A549 (cell line): ENCODE measurements at regions not wholly inside any gene's neighbourhood (a gene's known extent, or its start where the extent isn't known, plus 50 kb on each side); places are given as distances from the start of the nearest gene placed in this dataset.

Experiments used
- CBX2 ChIP-seq: fragments of 200-600 bp; sonication (generic); IDR thresholded peaks from 2 replicates; pipeline ENCODE4 v1.6.1; 2016; ENCODE audit warnings: low read depth, mild to moderate bottlenecking, borderline replicate concordance
- EHMT2 ChIP-seq: fragments of 200-600 bp; sonication (generic); IDR thresholded peaks from 2 replicates; pipeline ENCODE4 v1.6.1; 2016; ENCODE audit warnings: antibody characterized with exemption, low read depth, mild to moderate bottlenecking, moderate library complexity
- ESRRA ChIP-seq: fragments of 150-350 bp; IDR thresholded peaks from 2 replicates; pipeline ENCODE4 v1.6.1; 2014; ENCODE audit warnings: mild to moderate bottlenecking, low read length, borderline replicate concordance
- HOXA7 ChIP-seq: fragments of 250-450 bp; sonication (Bioruptor Pico); IDR thresholded peaks from 2 replicates; pipeline ENCODE4 v1.5.0; 2020; ENCODE audit warnings: mild to moderate bottlenecking, moderate library complexity
- KDM1A ChIP-seq: fragments of 200-600 bp; sonication (generic); IDR thresholded peaks from 2 replicates; pipeline ENCODE4 v1.6.1; 2016; ENCODE audit warnings: low read depth, mild to moderate bottlenecking
- MYC ChIP-seq: IDR thresholded peaks from 2 replicates; pipeline ENCODE4 v1.6.1; 2012; ENCODE audit warnings: mild to moderate bottlenecking, inconsistent platforms, low read length, improper control_type of control experiment, borderline replicate concordance
- POLR2A ChIP-seq: IDR thresholded peaks from 2 replicates; pipeline ENCODE4 v1.6.1; 2012; ENCODE audit warnings: mild to moderate bottlenecking, low read length
- RAD21 ChIP-seq, 2 experiments: fragments of >200 bp in 1 of 2; sonication (Bioruptor Twin) in 1 of 2; formaldehyde crosslinking in 1 of 2; IDR thresholded peaks in 1 of 2; conservative IDR thresholded peaks in 1 of 2; 2 replicates in 1 of 2; 3 replicates in 1 of 2; pipeline ENCODE4 v1.6.1; 2012 to 2018; ENCODE audit warnings: inconsistent platforms in 1 of 2
- SMC3 ChIP-seq: fragments of >200 bp; sonication (Bioruptor Twin); formaldehyde crosslinking; IDR thresholded peaks from 3 replicates; pipeline ENCODE4 v1.6.1; 2018; ENCODE audit warnings: inconsistent platforms
- TF ChIP-seq, protein P1 (sequence below): fragments of >200 bp; sonication (Bioruptor Twin); formaldehyde crosslinking; IDR thresholded peaks from 3 replicates; pipeline ENCODE4 v1.5.1; 2016

DNA sequence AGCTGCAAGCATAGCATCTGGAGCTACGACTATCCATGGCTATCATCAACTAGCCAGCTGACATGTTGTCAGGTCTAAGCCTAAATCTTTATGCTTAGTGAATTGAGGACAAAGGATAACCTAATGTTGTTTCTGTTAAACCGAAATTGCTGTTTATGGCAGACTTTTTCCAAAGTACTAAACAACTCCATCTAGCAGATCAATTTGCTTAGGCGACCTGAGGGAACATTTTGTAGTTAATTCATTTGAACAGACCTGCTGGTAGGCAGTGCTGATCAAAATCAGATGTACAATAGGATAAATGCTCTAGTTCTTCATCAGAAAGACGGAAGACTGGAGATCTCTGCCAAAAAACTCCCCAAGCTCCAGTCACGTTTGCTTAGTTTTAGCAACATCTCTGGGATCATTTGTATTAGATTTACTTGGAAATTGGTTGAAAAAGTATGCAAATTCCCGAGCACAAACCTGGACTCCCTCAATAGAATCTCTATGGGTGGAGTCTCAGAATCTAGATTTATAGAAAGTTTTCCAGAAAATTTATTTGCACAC, 301.6 kb upstream of the NRP1 start:
- TF ChIP-seq POLR2A = no peak
- TF ChIP-seq, protein P1, sequence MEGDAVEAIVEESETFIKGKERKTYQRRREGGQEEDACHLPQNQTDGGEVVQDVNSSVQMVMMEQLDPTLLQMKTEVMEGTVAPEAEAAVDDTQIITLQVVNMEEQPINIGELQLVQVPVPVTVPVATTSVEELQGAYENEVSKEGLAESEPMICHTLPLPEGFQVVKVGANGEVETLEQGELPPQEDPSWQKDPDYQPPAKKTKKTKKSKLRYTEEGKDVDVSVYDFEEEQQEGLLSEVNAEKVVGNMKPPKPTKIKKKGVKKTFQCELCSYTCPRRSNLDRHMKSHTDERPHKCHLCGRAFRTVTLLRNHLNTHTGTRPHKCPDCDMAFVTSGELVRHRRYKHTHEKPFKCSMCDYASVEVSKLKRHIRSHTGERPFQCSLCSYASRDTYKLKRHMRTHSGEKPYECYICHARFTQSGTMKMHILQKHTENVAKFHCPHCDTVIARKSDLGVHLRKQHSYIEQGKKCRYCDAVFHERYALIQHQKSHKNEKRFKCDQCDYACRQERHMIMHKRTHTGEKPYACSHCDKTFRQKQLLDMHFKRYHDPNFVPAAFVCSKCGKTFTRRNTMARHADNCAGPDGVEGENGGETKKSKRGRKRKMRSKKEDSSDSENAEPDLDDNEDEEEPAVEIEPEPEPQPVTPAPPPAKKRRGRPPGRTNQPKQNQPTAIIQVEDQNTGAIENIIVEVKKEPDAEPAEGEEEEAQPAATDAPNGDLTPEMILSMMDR = no peak
- TF ChIP-seq SMC3 = no peak
- TF ChIP-seq MYC = no peak
- TF ChIP-seq HOXA7 (CRISPR knock-in tag) = no peak
- no peak for TF ChIP-seq CBX2
- no peak for TF ChIP-seq RAD21 (conservative IDR thresholded peaks at IDR 0.05 in 1 of 2, IDR thresholded peaks at IDR 0.05 in 1 of 2)
- no peak for TF ChIP-seq EHMT2
- TF ChIP-seq KDM1A = no peak
- no peak for TF ChIP-seq ESRRA
